GM19035 (cell line): ENCODE measurements at regions not wholly inside any gene's neighbourhood (a gene's known extent, or its start where the extent isn't known, plus 50 kb on each side); places are given as distances from the start of the nearest gene placed in this dataset.
"Not testable (repeated sequence)": the region's sequence is repeated elsewhere in the genome, so short reads cannot be mapped to it uniquely, and the experiment has no call there.

Experiments
- ATAC-seq: cut with Tn5 transposase; IDR thresholded peaks from one replicate; pipeline ENCODE4 v1.9.1; 2021; ENCODE audit not compliant: unreplicated experiment

GRCh38 chr9:26789959-26790358 is 102.6 kb downstream of the CAAP1 start:
- no peak for ATAC-seq

DNA sequence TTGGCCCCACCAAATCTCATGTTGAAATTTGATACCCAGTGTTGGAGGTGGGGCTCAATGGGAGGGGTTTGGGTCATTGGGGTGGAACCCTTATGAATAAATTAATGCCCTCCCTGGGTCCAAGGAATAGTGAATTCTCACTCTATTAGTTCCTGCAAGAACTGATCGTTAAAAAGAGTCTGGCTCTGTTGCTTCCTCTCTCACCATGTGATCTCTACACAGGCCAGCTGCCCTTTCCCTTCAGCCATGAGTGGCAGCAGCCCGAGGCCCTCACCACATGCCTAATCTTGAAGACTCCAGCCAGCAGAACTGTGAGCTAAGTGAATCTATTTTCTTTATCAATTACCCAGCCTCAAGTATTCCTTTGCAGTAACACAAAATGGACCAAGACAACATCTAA is 106.0 kb downstream of the CAAP1 start:
- ATAC-seq, result no peak

DNA sequence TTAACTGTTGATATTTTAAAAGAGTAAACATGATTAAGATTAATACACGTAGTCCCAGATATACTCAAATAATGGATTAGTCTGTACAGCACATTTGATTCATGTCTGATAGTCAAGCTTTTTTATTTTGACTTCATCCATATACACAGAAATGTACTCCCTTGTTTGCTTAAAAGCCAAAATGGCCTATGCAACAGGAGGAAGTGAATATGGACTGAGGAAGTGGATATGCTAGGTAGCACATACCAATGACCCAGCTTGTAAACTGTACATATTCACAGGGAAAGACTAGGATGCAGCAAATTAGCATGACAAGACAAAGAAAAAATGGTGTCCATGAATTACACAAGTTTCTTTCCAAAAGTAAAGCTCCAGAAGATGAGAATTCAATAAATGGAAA is 109.7 kb downstream of the CAAP1 start:
- ATAC-seq, result no peak

GRCh38 chr9:26781906-26782305 is 110.7 kb downstream of the CAAP1 start:
- ATAC-seq, result no peak

- not testable (repeated sequence) for ATAC-seq
These were observed 112.3 kb downstream of the CAAP1 start for GRCh38 chr9:26780307-26780706.

DNA sequence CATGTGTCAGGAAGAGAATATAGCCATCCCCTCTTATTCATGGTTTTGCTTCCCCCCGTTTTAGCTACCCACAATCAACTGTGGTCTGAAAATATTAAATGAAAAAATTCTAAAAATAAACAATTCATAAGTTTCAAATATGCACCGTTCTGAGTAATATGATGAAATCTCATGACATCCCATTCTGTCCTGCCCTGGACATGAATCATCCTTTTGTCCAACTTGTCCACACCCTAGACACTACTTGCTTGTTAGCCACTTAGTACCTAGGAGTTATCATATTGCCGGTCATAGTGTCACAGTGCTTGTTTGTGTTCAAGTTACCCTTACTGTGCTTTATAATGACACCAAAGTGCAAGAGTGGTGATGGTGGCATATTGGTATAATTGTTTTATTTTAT is 113.5 kb downstream of the CAAP1 start:
- no peak for ATAC-seq

GRCh38 chr9:26775391-26775790 is 117.2 kb downstream of the CAAP1 start:
- ATAC-seq, result no peak

- no peak for ATAC-seq
These were observed 119.5 kb downstream of the CAAP1 start for GRCh38 chr9:26773056-26773455.

GRCh38 chr9:26770821-26771220 is 121.8 kb downstream of the CAAP1 start:
- ATAC-seq, result no peak

- ATAC-seq, result no peak
These were observed 124.5 kb downstream of the CAAP1 start for GRCh38 chr9:26768145-26768544.

- no peak for ATAC-seq
These were observed 131.9 kb downstream of the CAAP1 start for GRCh38 chr9:26760675-26761074.

DNA sequence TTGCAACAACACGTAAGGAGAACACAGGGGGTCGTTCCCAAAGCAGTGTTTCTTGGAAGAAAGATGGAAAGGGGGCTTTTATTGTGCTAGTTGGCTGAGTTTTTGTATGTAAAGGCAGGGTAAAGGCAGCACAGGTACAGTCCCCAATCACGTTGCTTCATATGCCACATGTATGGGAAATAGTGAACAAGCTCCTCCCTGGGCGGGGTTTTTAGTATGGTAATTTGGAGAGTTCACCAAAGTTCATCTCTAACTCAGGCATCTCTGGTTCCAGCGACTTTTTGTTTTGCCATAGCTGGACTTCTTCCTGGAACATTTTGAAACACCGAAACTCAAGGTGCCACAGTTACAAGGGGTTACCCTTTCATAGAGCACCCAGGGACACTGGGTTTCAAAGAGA is 133.9 kb downstream of the CAAP1 start:
- no peak for ATAC-seq

GRCh38 chr9:26756881-26757280 is 135.7 kb downstream of the CAAP1 start:
- no peak for ATAC-seq

- no peak for ATAC-seq
These were observed 137.1 kb downstream of the CAAP1 start for GRCh38 chr9:26755476-26755875.

DNA sequence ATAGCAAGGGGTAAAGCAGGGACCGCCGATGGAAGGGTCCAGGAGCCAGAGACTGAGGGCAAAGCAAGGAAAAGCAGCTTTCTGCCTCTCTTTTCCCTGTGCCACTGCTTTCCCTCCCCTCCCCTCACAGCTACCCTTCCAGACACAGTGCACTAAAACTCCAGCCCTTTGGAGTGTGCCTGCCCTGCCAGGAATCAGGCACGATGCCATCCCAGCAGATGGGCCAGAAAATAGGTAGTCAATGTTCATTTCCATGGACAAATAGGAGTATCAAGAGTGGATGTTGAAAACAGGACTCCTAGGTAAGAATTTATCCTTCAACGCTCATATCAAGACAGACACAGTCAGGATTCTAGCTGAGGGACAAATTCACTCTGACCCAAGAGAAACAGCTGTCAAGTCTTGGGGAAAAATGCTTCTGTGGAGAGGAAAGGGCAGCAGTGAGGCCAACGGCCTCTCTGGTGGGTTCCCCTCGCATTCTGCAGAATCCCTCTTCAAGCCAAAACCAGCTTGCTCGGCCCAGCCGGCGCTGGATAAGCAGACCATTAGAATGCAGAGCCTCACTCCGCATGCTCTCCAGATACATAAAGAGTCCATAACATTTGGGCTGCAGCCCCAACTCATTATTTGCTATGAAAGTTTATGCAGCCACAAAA is 138.0 kb downstream of the CAAP1 start:
- ATAC-seq, result no peak

DNA sequence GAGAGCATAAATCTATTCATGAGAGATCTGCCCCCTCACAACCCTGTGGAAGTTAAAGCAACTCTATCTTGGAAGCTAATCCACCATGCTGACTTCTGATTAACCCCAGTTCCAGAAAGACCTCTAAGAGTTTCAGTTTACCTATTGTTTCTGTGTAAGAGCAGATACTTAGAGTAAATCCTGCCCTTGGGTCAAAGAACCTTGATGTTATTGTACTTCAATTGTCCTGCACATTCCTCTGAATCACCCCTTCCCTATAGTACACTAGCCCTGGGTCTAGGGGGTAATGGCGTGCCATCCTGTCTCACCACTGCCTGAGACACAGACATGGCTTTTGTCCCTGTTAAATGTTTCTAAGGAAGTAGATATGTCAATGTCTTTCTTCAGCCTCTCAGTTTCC is 138.6 kb downstream of the CAAP1 start:
- no peak for ATAC-seq

DNA sequence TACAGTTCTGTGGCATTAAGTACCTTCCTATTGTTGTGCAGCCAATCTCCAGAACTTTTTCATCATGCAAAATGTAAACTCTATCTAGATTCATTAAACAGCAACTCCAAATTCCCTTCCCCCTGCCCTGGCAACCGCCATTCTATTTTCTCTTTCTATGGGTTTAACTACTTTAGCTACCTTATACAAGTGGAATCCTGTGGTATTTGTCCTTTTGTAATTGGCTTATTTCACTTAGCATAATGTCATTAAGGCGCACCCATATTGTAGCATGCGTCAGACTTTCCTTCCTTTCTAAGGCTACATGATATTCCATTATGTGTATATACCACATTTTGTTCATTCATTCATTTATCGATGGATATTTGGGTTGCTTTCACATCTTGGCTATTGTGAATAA is 142.4 kb downstream of the CAAP1 start:
- ATAC-seq, result no peak

GRCh38 chr9:26748449-26749058 is 144.0 kb downstream of the CAAP1 start:
- no peak for ATAC-seq

- ATAC-seq, result no peak
These were observed 145.0 kb downstream of the CAAP1 start for GRCh38 chr9:26747611-26748010.

- ATAC-seq, result peak; percentile 87
These were observed 146.1 kb downstream of the CAAP1 start for GRCh38 chr9:26746357-26747072.

DNA sequence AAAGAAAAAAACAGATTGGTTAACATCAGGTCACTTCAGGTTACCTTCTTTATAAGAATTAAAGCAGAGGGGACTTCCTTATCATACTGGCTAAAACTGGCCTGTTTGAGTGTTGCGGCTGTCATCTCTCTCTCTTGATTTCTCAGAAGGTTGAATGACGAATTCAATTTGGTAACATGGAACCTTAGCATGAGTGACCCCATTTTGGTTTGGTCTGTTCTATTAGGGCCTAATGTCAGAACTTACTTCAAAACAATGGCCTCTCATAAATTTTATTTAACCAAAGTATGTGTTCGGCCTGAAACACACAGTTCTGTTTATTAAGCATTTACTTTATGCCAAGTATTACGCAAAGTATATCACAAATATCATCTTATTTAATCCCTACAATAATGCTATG is 147.5 kb downstream of the CAAP1 start:
- ATAC-seq, result no peak

DNA sequence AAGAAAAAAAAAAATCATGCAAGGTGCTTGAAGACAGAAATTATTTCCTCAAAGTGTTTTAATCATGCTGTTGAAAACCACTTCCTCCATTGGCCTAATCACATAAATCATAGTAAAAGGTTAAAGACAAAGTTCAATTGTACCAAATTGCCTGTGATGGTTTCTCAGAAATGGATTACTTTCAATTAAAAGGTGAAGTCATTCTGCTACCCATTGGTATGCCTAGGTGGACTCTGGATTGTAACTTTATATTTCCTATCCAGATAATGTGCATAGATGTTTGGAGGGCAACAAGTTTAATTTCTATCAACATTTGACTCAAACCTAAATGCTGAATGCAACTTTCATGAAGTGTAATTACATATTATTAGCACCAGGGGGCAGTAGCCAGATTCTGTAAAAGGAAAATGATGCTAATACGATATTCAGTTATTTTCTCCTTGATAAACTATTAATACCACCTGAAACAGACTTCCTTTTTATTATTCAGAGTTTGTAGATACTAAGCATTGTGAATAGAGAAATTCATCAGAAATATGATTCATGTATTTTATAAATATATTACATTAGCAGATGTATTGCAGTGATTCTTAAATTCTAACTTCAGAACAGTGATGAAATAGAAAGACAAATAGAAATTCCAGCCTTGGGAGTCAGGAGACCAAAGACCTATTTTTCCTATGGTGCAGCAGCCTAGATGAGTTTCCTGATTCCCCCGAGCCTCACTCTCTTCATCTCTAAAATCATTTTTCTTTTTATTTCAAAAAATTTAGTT is 148.2 kb downstream of the CAAP1 start:
- ATAC-seq, result no peak
